Stimulated activated CD4-positive, alpha-beta T cell treated with anti-CD3 and anti-CD28 coated beads, Interleukin-4, amount 100 ng/mL, for 4 hours (primary cell): ENCODE measurements at regions not wholly inside any gene's neighbourhood (a gene's known extent, or its start where the extent isn't known, plus 50 kb on each side); places are given as distances from the start of the nearest gene placed in this dataset.

Experiments
- DNase-seq, 2 experiments: peaks; one replicate each; pipeline ENCODE4 v3.0.0-alpha.2; 2020

DNA sequence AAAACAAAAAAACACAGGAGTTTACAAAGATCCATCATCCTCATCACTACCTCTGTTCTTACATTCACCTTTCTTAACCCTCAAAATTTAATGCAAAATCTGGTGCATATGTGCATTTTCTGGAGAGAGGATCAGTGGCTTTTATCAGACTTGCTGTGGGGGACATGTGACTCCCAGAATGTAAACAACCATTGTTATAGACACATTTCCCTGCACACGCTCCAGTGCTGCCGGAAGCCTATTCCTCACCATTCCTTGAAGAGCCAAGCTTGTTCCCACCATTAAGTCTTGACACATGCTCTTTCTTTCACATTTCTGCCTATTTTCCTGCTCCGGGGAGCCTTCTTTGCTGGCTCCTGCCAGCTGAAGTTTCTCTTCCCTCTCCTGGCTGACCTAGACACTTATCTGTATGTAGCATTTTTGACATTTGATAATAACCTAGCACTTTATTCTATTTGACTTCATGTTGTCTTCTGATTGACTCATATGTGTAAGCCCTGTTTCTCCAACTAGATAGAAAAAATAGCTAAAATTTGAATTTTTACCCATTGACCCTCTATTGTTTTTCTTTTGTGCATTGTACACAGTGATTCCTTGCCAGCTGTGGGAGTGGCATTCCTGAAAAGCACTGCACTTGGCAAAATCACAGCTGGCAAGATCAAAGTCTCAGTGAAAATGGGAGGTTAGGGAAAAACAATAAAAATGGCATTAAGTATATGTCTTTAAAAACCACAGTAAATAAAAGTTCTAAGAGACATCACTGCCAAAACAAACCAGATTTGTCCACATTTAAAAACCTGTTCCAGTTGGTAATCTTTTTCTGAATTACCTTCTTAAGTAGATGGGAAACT is 76.8 kb upstream of the CIBAR2 start:
- DNase-seq, result no peak

GRCh38 chr16:85190572-85190971 is 78.3 kb upstream of the CIBAR2 start:
- DNase-seq, result no peak

DNA sequence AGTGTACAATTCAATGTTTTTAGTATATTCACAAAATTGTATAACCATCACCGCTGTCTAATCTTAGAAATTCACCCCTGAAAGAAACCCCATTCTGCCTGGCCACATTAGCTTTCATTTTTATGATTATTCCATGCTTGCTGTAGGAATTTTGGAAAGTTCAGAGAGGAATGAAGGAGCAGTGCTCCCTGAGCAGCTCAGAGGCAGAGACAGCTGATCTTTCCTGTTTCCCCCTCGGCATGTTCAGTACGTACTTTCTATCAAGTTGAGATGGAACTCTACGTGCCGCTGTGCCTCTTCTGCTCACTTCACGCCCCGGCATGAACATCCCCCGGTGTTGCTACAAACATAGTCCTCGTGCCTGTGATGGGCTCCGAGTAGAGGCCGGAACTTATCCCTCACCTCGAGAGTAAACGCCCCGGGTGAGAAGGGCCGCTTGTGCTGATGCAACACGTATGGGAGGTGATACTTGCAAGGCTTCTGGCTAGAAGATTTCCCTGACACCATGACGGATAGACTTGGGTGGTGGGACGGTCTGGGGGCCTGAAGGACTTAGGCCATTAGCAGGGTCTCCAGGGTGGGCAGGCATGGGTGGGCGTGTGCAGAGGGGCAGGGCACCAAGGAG is 79.2 kb upstream of the CIBAR2 start:
- DNase-seq, result no peak

DNA sequence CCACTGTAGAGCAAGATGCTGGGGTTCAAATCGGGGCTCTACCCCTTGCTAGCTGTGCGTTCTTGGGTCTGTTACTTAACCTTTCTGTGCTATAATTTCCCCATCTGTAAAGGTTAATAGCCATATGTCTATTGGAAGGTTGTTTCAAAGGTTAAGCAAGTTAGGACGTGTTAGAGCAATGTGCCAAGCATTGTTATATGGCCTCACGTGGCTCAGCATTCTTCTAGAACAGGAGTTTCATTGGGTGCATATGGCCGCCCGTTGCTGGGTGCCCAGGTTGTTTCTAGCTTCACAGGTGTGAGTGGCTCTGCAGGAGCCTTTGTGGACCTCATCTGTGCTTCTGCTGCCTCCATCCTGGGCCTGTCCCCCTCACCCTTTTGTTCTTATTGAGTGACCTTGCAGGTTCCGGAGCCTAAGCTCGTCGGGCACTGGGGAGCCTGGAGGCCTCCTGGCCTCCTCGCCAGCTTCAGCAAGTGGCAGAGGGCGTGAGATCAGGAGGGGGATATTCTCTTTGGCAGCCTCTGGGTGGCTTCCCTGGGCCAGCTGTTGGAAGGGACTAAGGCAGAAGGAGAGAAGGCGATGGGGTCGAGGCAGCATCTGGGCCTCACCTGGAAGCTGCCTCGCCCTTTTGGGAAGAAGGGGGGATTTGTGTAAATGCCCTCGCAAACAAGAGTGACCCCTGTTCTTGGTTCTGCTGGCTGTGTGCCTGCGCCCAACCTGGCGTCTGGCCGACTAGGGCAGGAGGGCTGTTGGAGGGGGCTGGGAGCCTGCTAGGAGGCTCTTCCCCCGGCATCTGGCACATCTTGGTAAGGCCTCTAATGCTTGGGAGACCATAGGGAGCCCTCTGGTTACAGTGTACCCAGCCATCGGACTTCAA is 80.2 kb upstream of the CIBAR2 start:
- no peak for DNase-seq

- DNase-seq, result no peak
Measured at GRCh38 chr16:85193115-85193493, 80.8 kb upstream of the CIBAR2 start.

DNA sequence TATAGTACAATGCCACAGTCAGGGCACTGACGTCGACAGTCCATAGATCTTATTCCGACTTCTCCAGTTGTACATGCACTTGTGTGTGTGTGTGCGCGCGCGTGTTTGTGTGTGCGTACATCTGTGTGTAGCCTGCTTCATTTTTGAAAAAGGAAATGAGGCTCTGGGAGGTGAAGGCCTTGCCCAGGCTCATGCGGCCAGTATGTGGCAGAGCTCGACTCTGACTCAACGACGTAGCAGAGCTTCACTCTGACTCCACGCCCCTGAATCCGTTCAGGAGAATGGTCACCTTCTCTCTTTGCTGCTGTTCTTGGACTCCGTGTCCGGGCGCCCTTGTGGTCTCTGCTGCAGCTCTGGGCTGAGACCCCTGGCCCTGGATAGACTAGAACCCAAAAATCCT is 81.6 kb upstream of the CIBAR2 start:
- DNase-seq, result no peak

GRCh38 chr16:85194307-85195270 is 82.3 kb upstream of the CIBAR2 start:
- DNase-seq, result no peak

DNA sequence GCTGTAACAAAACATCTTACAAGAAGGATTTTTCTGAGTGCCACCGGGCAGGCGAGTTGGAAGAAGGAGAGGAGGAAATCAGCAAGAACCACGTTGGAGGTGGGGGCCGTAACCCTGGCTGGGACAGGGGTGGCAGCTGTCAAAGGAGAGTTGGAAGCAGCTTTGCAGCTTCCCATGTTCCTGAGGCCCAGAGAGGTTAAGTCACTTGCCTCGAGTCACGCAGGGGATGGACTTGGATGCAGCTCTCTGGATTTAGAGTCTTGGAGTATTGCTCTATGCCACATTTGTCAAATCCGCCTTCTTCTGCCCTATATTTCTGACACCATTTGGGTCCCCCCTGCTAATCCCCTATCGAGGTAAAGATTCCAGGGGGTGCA is 83.0 kb upstream of the CIBAR2 start:
- DNase-seq, result no peak

- DNase-seq, result no peak
Measured at GRCh38 chr16:85195900-85196772, 83.9 kb upstream of the CIBAR2 start.

- DNase-seq, result no peak
Measured at GRCh38 chr16:85196976-85197375, 84.7 kb upstream of the CIBAR2 start.

- no peak for DNase-seq
Measured at GRCh38 chr16:85197611-85198566, 85.6 kb upstream of the CIBAR2 start.

GRCh38 chr16:85199069-85199725 is 86.9 kb upstream of the CIBAR2 start:
- no peak for DNase-seq

GRCh38 chr16:85199880-85200279 is 87.6 kb upstream of the CIBAR2 start:
- DNase-seq, result no peak

DNA sequence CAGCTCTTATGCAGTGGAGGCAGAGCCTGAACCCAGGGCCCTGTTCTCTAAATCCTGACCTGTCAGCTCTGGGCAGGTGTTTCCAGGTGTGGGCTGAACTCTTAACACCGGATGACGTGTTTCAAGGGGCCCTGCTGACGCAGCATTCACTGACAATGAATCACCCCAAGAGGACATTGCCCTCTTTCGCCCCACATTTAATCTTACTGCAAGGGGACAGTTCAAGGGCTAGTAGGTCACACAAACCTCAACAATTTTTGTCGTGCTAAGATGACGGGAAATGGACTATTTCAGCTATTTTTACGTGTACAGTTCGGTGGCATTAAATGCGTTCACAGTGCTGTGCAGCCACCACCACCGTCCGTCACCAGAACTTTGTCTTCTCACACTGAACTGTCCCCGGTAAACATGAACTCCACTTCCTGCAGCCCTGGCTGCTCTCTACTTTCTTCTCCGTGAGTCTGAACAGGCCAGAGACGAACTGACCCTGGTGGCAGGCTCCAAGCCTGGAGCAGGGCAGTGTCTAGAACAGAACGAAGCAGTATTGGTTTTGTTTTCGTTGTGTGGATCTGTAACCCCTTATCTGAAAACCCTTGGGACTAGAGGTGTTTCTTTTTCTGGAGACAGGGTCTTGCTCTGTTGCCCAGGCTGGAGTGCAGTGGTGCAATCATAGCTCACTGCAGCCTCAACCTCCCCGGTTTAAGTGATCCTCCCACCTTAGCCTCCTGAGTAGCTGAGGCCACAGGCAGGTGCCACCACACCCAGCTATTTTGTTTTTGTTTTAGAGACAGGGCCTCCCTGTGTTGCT is 88.4 kb upstream of the CIBAR2 start:
- no peak for DNase-seq

DNA sequence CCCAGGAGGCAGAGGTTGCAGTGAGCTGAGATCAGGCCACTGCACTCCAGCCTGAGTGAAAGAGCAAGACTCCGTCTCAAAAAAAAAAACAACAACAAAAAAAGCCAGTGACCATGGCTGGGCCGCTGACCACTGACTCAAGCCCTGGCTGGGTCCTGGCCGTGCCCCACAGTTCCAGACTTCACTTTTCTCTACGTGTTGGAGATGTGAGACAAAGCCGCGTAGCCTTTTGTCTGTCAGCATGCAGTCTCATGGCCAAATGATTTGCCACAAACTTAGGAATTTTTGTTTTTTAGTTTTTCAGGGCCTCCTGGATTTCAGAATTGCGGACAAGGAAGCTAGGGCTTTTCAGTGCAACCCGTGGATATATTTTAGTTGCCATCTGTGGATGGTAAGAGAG is 89.3 kb upstream of the CIBAR2 start:
- no peak for DNase-seq

GRCh38 chr16:85202051-85202601 is 89.9 kb upstream of the CIBAR2 start:
- DNase-seq, result no peak

DNA sequence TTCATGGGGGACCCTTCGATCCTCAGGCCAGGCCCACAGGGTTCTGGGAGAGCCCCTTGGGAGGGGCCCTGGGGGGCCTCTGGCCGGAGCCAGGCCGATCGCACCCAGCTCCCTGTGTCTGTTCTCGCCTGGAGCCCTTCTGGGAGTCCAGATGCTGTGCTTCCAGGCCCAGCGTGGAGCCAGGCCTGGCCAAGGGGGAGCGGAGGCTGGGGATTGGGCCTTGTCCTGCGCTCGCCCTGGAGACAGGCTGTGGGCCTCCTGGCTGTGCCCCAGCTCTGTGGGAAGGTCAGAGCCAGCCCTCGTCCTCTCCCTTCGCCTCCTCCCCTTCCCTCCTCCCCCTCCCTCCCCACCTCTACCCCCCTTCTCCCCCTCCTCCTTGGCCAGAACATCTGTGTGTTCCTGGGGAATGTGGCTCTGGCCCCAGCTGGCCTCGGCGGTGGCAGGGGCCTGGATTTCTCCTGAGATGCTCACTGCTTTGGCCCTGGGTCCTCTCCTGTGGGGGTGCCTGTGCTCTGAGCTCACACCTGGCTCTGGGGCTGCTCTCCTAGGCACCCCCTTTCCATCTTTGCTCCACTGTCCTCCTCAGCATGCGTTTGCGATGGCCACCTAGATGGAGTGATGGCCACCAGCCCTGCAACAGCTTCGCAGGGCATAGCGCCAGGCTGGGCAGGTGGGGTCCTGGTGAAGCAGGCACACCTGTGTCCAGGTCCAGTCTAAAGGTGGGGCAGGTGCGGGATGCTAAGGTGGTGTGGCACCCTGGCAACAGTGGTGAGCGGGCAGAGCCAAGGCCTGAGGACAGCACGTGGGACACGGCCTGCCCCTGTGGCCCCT is 90.6 kb upstream of the CIBAR2 start:
- DNase-seq, result no peak

- no peak for DNase-seq
Measured at GRCh38 chr16:85203462-85203813, 91.2 kb upstream of the CIBAR2 start.
